Brain microvascular endothelial cell (primary cell): ENCODE measurements at regions not wholly inside any gene's neighbourhood (a gene's known extent, or its start where the extent isn't known, plus 50 kb on each side); places are given as distances from the start of the nearest gene placed in this dataset.

ENCODE experiments used
- DNase-seq: peaks from one replicate; pipeline ENCODE4 v3.0.0-alpha.2; 2020
- H3K27ac ChIP-seq: fragments of 250-450 bp; sonication (Bioruptor Pico); 2 replicates; pipeline ENCODE4 v1.5.1; 2020; ENCODE audit warnings: mild to moderate bottlenecking, moderate library complexity
- H3K27me3 ChIP-seq: fragments of 250-450 bp; sonication (Bioruptor Pico); replicated peaks from 2 replicates; pipeline ENCODE4 v1.5.1; 2020; ENCODE audit warnings: mild to moderate bottlenecking
- H3K36me3 ChIP-seq: fragments of 250-450 bp; sonication (Bioruptor Pico); replicated peaks from 2 replicates; pipeline ENCODE4 v1.5.1; 2020; ENCODE audit warnings: mild to moderate bottlenecking
- H3K4me3 ChIP-seq: 2 replicates; pipeline ENCODE4 v1.5.1; 2011; ENCODE audit warnings: low read depth, mild to moderate bottlenecking, control low read depth, low read length, moderate library complexity
- in situ Hi-C: cut with HindIII; loops from 2 replicates; pipeline ENCODE4 v1.10.0; 2017; ENCODE audit warnings: low sequenced_read_pairs, low pct_ligation_motif_present
- TF ChIP-seq, protein P1 (sequence below): IDR thresholded peaks from 2 replicates; pipeline ENCODE4 v1.5.1; 2011; ENCODE audit warnings: low read depth, mild to moderate bottlenecking, moderate library complexity, low read length, control low read depth, inconsistent platforms; ENCODE audit errors: missing control alignments

- H3K36me3 ChIP-seq = no peaks in the 10 kb centered on the region
- in situ Hi-C loops = no loop called here
- H3K27me3 ChIP-seq = no peaks in the 10 kb centered on the region
- no peak overlapping the region for H3K4me3 ChIP-seq
- no peak overlapping the region for H3K27ac ChIP-seq
- DNase-seq = no peak
- TF ChIP-seq, protein P1, sequence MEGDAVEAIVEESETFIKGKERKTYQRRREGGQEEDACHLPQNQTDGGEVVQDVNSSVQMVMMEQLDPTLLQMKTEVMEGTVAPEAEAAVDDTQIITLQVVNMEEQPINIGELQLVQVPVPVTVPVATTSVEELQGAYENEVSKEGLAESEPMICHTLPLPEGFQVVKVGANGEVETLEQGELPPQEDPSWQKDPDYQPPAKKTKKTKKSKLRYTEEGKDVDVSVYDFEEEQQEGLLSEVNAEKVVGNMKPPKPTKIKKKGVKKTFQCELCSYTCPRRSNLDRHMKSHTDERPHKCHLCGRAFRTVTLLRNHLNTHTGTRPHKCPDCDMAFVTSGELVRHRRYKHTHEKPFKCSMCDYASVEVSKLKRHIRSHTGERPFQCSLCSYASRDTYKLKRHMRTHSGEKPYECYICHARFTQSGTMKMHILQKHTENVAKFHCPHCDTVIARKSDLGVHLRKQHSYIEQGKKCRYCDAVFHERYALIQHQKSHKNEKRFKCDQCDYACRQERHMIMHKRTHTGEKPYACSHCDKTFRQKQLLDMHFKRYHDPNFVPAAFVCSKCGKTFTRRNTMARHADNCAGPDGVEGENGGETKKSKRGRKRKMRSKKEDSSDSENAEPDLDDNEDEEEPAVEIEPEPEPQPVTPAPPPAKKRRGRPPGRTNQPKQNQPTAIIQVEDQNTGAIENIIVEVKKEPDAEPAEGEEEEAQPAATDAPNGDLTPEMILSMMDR = no peak
Observed at GRCh38 chr3:94972066-94972465, 909.2 kb downstream of the NSUN3 start.

DNA sequence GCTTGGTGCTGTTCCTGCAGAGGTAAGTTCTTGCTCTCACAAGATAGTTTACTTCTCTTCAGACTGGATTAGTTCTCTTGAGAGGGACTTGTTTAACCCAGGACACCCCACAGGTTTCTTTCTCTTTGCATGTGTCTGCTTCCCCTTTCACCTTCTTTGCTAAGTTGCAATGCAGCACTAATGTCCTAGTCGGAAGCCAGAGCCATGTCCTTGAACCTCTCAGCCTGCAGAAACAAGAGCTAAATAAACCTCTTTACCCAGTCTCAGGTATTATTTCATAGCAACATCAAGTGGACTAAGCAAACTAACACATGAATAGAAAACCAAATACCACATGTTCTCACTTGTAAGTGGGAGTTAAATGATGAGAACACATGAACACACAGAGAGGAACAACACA is 915.2 kb downstream of the NSUN3 start:
- DNase-seq = no peak
- Histone ChIP-seq H3K36me3 (no peaks in the 10 kb centered on the region), H3K27me3 (no peaks in the 10 kb centered on the region), H3K4me3 (no peak overlapping the region), H3K27ac (no peak overlapping the region)
- TF ChIP-seq, protein P1 = no peak
- in situ Hi-C loops = no loop called here

GRCh38 chr3:94985778-94986177 is 922.9 kb downstream of the NSUN3 start:
- in situ Hi-C loops = no loop called here
- Histone ChIP-seq H3K27ac (no peak overlapping the region), H3K4me3 (no peak overlapping the region), H3K36me3 (no peaks in the 10 kb centered on the region), H3K27me3 (no peaks in the 10 kb centered on the region)
- DNase-seq = no peak
- TF ChIP-seq, protein P1 = no peak

- Histone ChIP-seq H3K27me3 (no peaks in the 10 kb centered on the region), H3K36me3 (no peaks in the 10 kb centered on the region), H3K4me3 (no peak overlapping the region), H3K27ac (no peak overlapping the region)
- no peak for DNase-seq
- TF ChIP-seq, protein P1 = peak; percentile 3
- in situ Hi-C loops = no loop called here
Observed at GRCh38 chr3:94990952-94991705, 928.3 kb downstream of the NSUN3 start.

DNA sequence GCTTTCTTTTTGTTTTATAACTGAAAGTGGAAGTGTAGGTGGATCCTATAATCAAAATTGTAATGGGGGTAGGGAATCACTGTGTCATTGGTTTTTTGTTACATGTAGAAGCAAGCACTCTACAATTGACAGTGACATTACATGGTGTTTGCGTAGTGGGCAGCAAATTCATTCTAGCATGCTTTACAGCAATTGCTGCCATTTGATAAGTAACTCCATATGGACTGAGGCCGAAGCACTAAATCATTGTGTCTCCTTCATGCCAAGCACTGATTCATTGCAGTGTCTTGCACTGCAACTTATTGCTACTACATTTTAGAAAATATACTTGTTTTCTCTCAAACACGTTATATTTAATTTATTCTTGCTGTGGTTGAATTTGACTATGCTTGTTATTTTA is 933.9 kb downstream of the NSUN3 start:
- Histone ChIP-seq H3K27me3 (no peaks in the 10 kb centered on the region), H3K36me3 (no peaks in the 10 kb centered on the region), H3K4me3 (no peak overlapping the region), H3K27ac (no peak overlapping the region)
- no peak for DNase-seq
- TF ChIP-seq, protein P1 = no peak
- in situ Hi-C loops = no loop called here
